HEK293 (cell line): ENCODE measurements at regions not wholly inside any gene's neighbourhood (a gene's known extent, or its start where the extent isn't known, plus 50 kb on each side); places are given as distances from the start of the nearest gene placed in this dataset.
"Not testable (repeated sequence)": the region's sequence is repeated elsewhere in the genome, so short reads cannot be mapped to it uniquely, and the experiment has no call there.

Experiments
- CTCF ChIA-PET: fragments of 350-600 bp; formaldehyde crosslinking; extraction: SDS; loops from one replicate; lab custom pipeline; 2021; ENCODE audit warnings: antibody characterized with exemption; lab: Yijun Ruan, JAX
- POLR2A ChIA-PET: fragments of 300-600 bp; formaldehyde crosslinking; extraction: SDS; loops from one replicate; lab custom pipeline; 2020; ENCODE audit warnings: antibody characterized with exemption, inconsistent platforms; lab: Yijun Ruan, JAX
- H3K27ac ChIP-seq: fragments of 200-500 bp; sonication (Bioruptor generic); 2 replicates; pipeline ENCODE4 v1.5.1; 2014; ENCODE audit warnings: low read depth, low read length, control low read depth, inconsistent platforms; ENCODE audit errors: extremely low read depth
- H3K36me3 ChIP-seq, 2 experiments: fragments of 200-500 bp in 1 of 2; sonication (Bioruptor generic) in 1 of 2; 1 replicate in 1 of 2; 2 replicates in 1 of 2; pipeline ENCODE4 v1.5.1; 2014 to 2017; ENCODE audit warnings: inconsistent platforms in 2 of 2, low read length in 2 of 2; ENCODE audit not compliant: control insufficient read depth in 2 of 2, insufficient read depth in 1 of 2
- H3K4me1 ChIP-seq: fragments of 200-500 bp; sonication (Bioruptor generic); 2 replicates; pipeline ENCODE4 v1.5.1; 2014; ENCODE audit warnings: mild to moderate bottlenecking, low read length, inconsistent platforms; ENCODE audit not compliant: control insufficient read depth, insufficient read depth
- H3K4me3 ChIP-seq: 2 replicates; pipeline ENCODE4 v1.5.1; 2011; ENCODE audit warnings: low read depth, mild to moderate bottlenecking, control low read depth, low read length, moderate library complexity
- H3K9me3 ChIP-seq: fragments of 200-500 bp; sonication (Bioruptor generic); 2 replicates; pipeline ENCODE4 v1.5.1; 2014; ENCODE audit warnings: low read depth, low read length, inconsistent platforms; ENCODE audit not compliant: control insufficient read depth, insufficient read depth
- MYNN ChIP-seq: fragments of 450-650 bp; formaldehyde crosslinking; IDR thresholded peaks from 2 replicates; pipeline ENCODE4 v1.5.1; 2016; ENCODE audit warnings: missing biosample characterization, missing genetic modification characterization, borderline replicate concordance
- OVOL3 ChIP-seq: fragments of 450-650 bp; formaldehyde crosslinking; IDR thresholded peaks from 2 replicates; pipeline ENCODE4 v1.5.1; 2016; ENCODE audit warnings: missing biosample characterization, missing genetic modification characterization
- PRDM4 ChIP-seq: fragments of 450-650 bp; formaldehyde crosslinking; IDR thresholded peaks from 2 replicates; pipeline ENCODE4 v1.5.1; 2017; ENCODE audit warnings: missing biosample characterization, missing genetic modification characterization
- SALL2 ChIP-seq: fragments of 450-650 bp; formaldehyde crosslinking; IDR thresholded peaks from 2 replicates; pipeline ENCODE4 v1.5.0; 2017; ENCODE audit warnings: missing biosample characterization, mild to moderate bottlenecking, missing genetic modification characterization, borderline replicate concordance
- ZBTB8A ChIP-seq: fragments of 450-650 bp; formaldehyde crosslinking; IDR thresholded peaks from 2 replicates; pipeline ENCODE4 v1.5.1; 2016; ENCODE audit warnings: missing biosample characterization, missing genetic modification characterization
- ZNF157 ChIP-seq: fragments of 450-650 bp; formaldehyde crosslinking; IDR thresholded peaks from 2 replicates; pipeline ENCODE4 v1.5.1; 2016; ENCODE audit warnings: missing biosample characterization, missing genetic modification characterization
- ZNF174 ChIP-seq: fragments of 450-650 bp; formaldehyde crosslinking; IDR thresholded peaks from 2 replicates; pipeline ENCODE4 v1.5.0; 2017; ENCODE audit warnings: missing biosample characterization, mild to moderate bottlenecking, missing genetic modification characterization
- ZNF324 ChIP-seq: fragments of 450-650 bp; formaldehyde crosslinking; IDR thresholded peaks from 2 replicates; pipeline ENCODE4 v1.5.1; 2016; ENCODE audit warnings: missing biosample characterization, missing genetic modification characterization
- ZNF394 ChIP-seq: fragments of 450-650 bp; formaldehyde crosslinking; IDR thresholded peaks from 2 replicates; pipeline ENCODE4 v1.5.1; 2016; ENCODE audit warnings: missing biosample characterization, missing genetic modification characterization, mild to moderate bottlenecking, moderate library complexity, borderline replicate concordance
- ZNF561 ChIP-seq: fragments of 450-650 bp; IDR thresholded peaks from 2 replicates; pipeline ENCODE4 v1.5.1; 2018; ENCODE audit warnings: missing biosample characterization, missing genetic modification characterization, borderline replicate concordance
- ZNF76 ChIP-seq: fragments of 450-650 bp; formaldehyde crosslinking; IDR thresholded peaks from 2 replicates; pipeline ENCODE4; 2016; ENCODE audit warnings: low read depth, missing biosample characterization, missing genetic modification characterization, borderline replicate concordance
- ZNF843 ChIP-seq: fragments of 450-650 bp; formaldehyde crosslinking; IDR thresholded peaks from 2 replicates; pipeline ENCODE4 v1.5.1; 2016; ENCODE audit warnings: missing biosample characterization, missing genetic modification characterization
- ZXDB ChIP-seq: fragments of 450-650 bp; formaldehyde crosslinking; IDR thresholded peaks from 2 replicates; pipeline ENCODE4 v1.5.1; 2016; ENCODE audit warnings: missing biosample characterization, missing genetic modification characterization
- TF ChIP-seq, protein P1 (sequence below): fragments of 450-650 bp; formaldehyde crosslinking; IDR thresholded peaks from 2 replicates; pipeline ENCODE4 v1.5.1; 2016; ENCODE audit warnings: missing biosample characterization, missing genetic modification characterization
- TF ChIP-seq, protein P2 (sequence below): fragments of 450-650 bp; formaldehyde crosslinking; IDR thresholded peaks from 2 replicates; pipeline ENCODE4 v1.5.1; 2016; ENCODE audit warnings: missing biosample characterization, missing genetic modification characterization
- TF ChIP-seq, protein P3 (sequence below): fragments of 450-650 bp; formaldehyde crosslinking; IDR thresholded peaks from 2 replicates; pipeline ENCODE4 v1.5.1; 2016; ENCODE audit warnings: missing biosample characterization, missing genetic modification characterization, borderline replicate concordance

DNA sequence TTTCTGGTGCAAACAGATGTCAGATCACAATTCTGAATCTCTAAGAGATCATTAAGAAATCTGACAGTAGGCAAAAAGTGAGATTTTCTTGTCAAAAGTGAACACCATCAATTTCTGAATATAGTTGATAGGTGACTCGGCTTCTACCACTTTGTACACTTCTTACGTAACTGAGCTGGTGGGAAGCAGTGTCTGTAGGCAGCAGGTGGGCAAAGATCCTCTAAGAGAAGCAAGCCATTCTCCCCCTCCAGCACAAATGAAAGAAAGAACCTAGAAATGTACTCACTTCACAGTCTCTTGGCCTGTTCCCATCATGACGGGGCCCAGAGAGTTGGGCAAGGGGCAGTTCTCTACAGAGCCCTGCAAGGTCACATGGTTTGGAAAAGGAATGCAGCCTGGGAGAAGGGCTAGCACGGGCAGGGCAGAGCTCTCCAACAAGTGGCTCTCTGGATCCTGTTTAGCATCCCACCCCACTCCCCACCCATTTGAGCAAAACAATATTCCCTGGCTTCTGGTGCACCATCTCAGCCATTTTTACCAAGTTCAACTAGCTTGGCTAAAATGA lies 412.6 kb downstream of the LTN1 start (continued):
- TF ChIP-seq ZNF394 (tag by site-specific recombination) (no peak), ZNF561 (tag by site-specific recombination) (no peak), ZNF324 (tag by site-specific recombination) (no peak), ZBTB8A (tag by site-specific recombination) (no peak), PRDM4 (tag by site-specific recombination) (no peak), ZNF174 (tag by site-specific recombination) (no peak), ZXDB (tag by site-specific recombination) (no peak)

GRCh38 chr21:28568692-28569091 lies 424.0 kb downstream of the LTN1 start:
- CTCF ChIA-PET = no interaction called here
- H3K9me3 ChIP-seq = no peaks in the 10 kb centered on the region
- H3K4me3 ChIP-seq = no peak overlapping the region
- POLR2A ChIA-PET = no interaction called here
- H3K4me1 ChIP-seq = no peaks in the 10 kb centered on the region
- no peak overlapping the region for H3K27ac ChIP-seq
- H3K36me3 ChIP-seq = no peaks in the 10 kb centered on the region
- TF ChIP-seq ZNF157 (tag by site-specific recombination) (no peak), OVOL3 (tag by site-specific recombination) (no peak), MYNN (tag by site-specific recombination) (no peak), ZNF76 (no peak), SALL2 (tag by site-specific recombination) (no peak), ZNF843 (tag by site-specific recombination) (no peak), ZNF394 (tag by site-specific recombination) (no peak)
- TF ChIP-seq, protein P1, sequence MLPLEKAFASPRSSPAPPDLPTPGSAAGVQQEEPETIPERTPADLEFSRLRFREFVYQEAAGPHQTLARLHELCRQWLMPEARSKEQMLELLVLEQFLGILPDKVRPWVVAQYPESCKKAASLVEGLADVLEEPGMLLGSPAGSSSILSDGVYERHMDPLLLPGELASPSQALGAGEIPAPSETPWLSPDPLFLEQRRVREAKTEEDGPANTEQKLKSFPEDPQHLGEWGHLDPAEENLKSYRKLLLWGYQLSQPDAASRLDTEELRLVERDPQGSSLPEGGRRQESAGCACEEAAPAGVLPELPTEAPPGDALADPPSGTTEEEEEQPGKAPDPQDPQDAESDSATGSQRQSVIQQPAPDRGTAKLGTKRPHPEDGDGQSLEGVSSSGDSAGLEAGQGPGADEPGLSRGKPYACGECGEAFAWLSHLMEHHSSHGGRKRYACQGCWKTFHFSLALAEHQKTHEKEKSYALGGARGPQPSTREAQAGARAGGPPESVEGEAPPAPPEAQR = no peak
- TF ChIP-seq, protein P2, sequence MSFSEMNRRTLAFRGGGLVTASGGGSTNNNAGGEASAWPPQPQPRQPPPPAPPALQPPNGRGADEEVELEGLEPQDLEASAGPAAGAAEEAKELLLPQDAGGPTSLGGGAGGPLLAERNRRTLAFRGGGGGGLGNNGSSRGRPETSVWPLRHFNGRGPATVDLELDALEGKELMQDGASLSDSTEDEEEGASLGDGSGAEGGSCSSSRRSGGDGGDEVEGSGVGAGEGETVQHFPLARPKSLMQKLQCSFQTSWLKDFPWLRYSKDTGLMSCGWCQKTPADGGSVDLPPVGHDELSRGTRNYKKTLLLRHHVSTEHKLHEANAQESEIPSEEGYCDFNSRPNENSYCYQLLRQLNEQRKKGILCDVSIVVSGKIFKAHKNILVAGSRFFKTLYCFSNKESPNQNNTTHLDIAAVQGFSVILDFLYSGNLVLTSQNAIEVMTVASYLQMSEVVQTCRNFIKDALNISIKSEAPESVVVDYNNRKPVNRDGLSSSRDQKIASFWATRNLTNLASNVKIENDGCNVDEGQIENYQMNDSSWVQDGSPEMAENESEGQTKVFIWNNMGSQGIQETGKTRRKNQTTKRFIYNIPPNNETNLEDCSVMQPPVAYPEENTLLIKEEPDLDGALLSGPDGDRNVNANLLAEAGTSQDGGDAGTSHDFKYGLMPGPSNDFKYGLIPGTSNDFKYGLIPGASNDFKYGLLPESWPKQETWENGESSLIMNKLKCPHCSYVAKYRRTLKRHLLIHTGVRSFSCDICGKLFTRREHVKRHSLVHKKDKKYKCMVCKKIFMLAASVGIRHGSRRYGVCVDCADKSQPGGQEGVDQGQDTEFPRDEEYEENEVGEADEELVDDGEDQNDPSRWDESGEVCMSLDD (tag by site-specific recombination) = no peak
- TF ChIP-seq, protein P3, sequence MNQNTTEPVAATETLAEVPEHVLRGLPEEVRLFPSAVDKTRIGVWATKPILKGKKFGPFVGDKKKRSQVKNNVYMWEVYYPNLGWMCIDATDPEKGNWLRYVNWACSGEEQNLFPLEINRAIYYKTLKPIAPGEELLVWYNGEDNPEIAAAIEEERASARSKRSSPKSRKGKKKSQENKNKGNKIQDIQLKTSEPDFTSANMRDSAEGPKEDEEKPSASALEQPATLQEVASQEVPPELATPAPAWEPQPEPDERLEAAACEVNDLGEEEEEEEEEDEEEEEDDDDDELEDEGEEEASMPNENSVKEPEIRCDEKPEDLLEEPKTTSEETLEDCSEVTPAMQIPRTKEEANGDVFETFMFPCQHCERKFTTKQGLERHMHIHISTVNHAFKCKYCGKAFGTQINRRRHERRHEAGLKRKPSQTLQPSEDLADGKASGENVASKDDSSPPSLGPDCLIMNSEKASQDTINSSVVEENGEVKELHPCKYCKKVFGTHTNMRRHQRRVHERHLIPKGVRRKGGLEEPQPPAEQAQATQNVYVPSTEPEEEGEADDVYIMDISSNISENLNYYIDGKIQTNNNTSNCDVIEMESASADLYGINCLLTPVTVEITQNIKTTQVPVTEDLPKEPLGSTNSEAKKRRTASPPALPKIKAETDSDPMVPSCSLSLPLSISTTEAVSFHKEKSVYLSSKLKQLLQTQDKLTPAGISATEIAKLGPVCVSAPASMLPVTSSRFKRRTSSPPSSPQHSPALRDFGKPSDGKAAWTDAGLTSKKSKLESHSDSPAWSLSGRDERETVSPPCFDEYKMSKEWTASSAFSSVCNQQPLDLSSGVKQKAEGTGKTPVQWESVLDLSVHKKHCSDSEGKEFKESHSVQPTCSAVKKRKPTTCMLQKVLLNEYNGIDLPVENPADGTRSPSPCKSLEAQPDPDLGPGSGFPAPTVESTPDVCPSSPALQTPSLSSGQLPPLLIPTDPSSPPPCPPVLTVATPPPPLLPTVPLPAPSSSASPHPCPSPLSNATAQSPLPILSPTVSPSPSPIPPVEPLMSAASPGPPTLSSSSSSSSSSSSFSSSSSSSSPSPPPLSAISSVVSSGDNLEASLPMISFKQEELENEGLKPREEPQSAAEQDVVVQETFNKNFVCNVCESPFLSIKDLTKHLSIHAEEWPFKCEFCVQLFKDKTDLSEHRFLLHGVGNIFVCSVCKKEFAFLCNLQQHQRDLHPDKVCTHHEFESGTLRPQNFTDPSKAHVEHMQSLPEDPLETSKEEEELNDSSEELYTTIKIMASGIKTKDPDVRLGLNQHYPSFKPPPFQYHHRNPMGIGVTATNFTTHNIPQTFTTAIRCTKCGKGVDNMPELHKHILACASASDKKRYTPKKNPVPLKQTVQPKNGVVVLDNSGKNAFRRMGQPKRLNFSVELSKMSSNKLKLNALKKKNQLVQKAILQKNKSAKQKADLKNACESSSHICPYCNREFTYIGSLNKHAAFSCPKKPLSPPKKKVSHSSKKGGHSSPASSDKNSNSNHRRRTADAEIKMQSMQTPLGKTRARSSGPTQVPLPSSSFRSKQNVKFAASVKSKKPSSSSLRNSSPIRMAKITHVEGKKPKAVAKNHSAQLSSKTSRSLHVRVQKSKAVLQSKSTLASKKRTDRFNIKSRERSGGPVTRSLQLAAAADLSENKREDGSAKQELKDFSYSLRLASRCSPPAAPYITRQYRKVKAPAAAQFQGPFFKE (tag by site-specific recombination) = no peak

- H3K36me3 ChIP-seq, H3K4me3 ChIP-seq, POLR2A ChIA-PET, CTCF ChIA-PET, H3K4me1 ChIP-seq, H3K9me3 ChIP-seq, H3K27ac ChIP-seq: not testable (repeated sequence)
Measured at GRCh38 chr21:28563933-28564332, 428.7 kb downstream of the LTN1 start.
